22Rv1 (cell line): ENCODE measurements at regions not wholly inside any gene's neighbourhood (a gene's known extent, or its start where the extent isn't known, plus 50 kb on each side); places are given as distances from the start of the nearest gene placed in this dataset.

Experiments
- ZFX ChIP-seq: fragments of 450-650 bp; IDR thresholded peaks from 2 replicates; pipeline ENCODE4 v1.6.1; 2017; ENCODE audit warnings: antibody characterized with exemption, borderline replicate concordance
- TF ChIP-seq, protein P1 (sequence below): fragments of 450-650 bp; IDR thresholded peaks from 2 replicates; pipeline ENCODE4 v1.5.1; 2017; ENCODE audit warnings: mild to moderate bottlenecking

- TF ChIP-seq, protein P1, sequence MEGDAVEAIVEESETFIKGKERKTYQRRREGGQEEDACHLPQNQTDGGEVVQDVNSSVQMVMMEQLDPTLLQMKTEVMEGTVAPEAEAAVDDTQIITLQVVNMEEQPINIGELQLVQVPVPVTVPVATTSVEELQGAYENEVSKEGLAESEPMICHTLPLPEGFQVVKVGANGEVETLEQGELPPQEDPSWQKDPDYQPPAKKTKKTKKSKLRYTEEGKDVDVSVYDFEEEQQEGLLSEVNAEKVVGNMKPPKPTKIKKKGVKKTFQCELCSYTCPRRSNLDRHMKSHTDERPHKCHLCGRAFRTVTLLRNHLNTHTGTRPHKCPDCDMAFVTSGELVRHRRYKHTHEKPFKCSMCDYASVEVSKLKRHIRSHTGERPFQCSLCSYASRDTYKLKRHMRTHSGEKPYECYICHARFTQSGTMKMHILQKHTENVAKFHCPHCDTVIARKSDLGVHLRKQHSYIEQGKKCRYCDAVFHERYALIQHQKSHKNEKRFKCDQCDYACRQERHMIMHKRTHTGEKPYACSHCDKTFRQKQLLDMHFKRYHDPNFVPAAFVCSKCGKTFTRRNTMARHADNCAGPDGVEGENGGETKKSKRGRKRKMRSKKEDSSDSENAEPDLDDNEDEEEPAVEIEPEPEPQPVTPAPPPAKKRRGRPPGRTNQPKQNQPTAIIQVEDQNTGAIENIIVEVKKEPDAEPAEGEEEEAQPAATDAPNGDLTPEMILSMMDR = no peak
- no peak for TF ChIP-seq ZFX
These were observed 241.6 kb downstream of the PIK3C3 start for GRCh38 chr18:42196651-42197050.
